Kidney tubule cell (primary cell): ENCODE measurements at regions not wholly inside any gene's neighbourhood (a gene's known extent, or its start where the extent isn't known, plus 50 kb on each side); places are given as distances from the start of the nearest gene placed in this dataset.

ENCODE experiments used
- DNase-seq: peaks from one replicate; pipeline ENCODE4 v3.0.0-alpha.2; 2018; ENCODE audit warnings: low spot score

- DNase-seq, result no peak
These were observed 133.4 kb downstream of the ATG4C start for GRCh38 chr1:62917314-62917713.

DNA sequence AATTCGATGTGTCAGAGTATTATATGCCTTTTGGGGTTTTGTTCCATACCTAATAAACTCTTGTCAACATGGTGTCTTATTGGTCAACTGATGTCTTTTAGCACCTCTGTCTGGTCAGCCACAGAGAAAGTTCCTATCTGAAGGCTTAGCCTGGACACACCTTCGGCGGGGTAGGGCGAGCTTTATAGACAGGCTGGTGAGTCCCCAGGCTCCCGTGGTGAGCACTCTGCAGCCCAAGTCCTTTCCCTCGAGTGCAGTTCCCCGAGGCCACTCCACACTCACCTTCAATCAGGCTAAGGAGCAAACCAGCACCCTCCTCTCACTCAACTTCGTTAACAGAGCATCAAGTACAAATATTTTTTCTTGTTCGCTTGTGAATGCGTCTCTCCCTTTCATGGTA lies 133.9 kb downstream of the ATG4C start:
- DNase-seq, result no peak

DNA sequence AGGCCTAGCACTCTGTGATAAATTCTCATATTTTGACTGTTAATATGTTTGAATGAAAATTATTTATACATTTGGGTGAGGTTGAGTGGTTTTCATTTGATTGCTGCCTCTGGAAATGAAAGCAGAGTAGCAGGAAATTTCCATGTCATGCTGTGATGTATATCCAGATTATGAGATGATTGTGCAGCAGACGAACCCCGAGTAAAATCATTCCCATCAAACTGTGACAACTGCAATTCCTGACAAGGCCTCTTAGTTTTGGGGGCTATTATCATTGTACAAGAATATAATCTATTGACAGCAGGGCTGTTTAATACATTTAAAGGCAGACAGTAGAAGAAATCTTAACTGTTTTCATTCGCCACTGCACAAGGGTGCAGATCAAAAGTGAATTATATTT lies 134.8 kb downstream of the ATG4C start:
- no peak for DNase-seq

GRCh38 chr1:62922006-62922405 lies 138.1 kb downstream of the ATG4C start:
- no peak for DNase-seq

- DNase-seq, result no peak
These were observed 141.3 kb downstream of the ATG4C start for GRCh38 chr1:62924983-62925790.

- DNase-seq, result no peak
These were observed 142.8 kb downstream of the ATG4C start for GRCh38 chr1:62926681-62927252.

GRCh38 chr1:62928885-62929284 lies 145.0 kb downstream of the ATG4C start:
- no peak for DNase-seq

DNA sequence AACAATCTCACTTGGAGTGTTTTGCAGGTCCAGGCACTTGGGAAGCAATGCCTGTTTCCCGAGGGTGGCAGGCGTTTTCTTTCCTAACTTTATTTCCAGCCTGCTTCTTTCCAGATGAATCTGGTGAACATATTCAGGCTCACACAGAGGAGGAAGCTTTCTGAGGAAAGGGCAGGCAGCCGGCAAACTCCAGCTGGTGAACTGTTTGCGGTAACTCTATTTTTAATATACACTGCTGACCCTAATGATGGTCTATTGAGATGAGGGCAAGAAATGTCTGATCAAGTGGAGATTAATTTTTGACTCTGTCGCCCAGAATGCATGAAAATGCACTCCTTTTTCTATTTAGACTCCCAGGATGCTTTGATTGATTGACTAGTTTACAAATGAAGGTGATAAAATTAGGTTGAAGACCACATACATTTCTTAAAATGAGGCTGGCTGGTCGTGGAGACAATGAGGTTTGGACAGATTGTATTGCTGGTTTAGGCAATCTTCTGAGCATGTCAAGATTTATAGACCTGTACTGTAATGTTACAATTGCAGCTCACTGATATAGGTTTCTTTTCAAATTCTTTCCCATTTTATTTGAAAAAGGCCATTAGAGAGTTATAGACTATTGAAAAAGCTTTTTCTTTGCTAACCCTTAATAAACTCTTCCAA lies 153.8 kb downstream of the ATG4C start:
- no peak for DNase-seq

- no peak for DNase-seq
These were observed 157.8 kb downstream of the ATG4C start for GRCh38 chr1:62941780-62942179.

GRCh38 chr1:62946511-62946910 lies 162.6 kb downstream of the ATG4C start:
- no peak for DNase-seq

GRCh38 chr1:62951428-62951827 lies 167.5 kb downstream of the ATG4C start:
- DNase-seq, result no peak

DNA sequence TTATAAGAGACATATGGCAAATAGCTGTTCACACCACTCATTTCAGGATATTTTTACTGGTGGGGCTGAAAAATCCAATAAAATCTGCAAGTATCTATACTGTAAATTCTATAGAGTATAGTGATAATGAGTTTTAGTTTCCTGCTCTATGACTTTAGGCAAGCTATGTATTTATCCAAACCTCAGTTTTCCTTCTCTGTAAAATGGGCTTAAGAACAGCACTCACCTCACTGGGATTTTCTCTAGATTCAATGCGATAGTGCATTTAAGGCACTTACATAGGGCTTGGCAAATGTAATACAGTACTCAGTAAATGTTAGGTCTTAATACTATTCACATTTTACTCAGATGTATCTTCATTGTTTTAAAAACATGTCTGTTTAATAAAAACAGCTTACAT lies 168.7 kb downstream of the ATG4C start:
- DNase-seq, result no peak

- no peak for DNase-seq
These were observed 169.7 kb downstream of the ATG4C start for GRCh38 chr1:62953633-62954032.

- DNase-seq, result no peak
These were observed 170.8 kb downstream of the ATG4C start for GRCh38 chr1:62954758-62955157.

GRCh38 chr1:62955666-62956065 lies 171.7 kb downstream of the ATG4C start:
- no peak for DNase-seq

DNA sequence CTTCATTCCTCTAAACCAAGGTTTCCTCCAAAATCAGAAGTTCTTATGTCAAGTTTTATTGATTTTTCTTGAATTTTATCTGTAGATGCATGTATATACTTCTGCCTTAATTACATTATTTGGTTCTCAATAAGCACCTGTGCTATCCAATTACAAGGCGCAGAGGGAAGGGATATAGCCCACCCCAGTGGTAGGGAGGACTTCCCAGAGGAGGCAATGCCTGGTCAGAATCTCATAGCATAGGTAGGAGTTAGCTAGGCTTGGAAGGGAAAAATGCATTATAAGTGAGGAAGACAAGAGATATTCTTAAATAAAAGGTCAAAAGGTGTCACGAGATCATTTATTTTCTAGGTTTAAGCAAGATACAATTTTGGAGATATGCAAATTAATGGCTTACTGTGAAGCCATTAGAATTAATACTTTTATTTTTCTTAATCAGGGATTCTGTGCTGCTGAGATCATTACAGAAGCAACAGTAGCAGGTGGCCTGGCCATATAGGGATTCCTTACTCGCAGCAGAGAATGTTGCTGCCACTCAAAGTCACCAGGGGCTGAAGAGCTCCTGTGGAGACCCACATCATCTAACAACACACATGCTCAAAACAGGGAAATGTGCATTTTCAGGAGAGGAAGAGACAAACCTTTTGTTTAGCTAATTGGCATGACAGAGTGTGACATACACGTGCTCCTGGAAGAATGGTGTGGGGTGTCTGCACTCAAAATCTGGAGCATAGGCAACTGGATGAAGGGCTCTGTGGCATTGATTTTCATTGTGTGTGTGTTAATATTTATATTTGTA lies 178.3 kb downstream of the ATG4C start:
- no peak for DNase-seq

GRCh38 chr1:62962901-62963776 lies 179.2 kb downstream of the ATG4C start:
- peak; percentile 42 for DNase-seq

DNA sequence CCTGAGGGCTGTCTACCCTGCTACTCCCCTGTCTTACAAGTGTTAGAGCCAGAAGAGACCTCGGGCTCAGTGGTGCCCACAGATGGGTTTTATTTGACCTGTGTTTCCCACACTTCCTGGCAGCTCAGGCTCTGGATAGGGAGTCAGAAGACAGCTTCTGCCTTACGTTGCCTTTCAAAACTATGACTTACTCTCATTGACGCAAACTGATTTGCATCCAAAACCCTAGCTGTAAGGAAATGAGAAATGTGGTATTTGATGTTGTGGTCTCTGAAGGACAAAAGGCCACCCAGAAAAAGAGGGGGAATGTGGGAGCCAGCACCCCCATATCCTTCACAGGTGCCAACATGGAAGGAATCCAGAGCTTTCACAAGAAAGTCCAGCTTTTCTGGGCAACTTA lies 180.2 kb downstream of the ATG4C start:
- no peak for DNase-seq

DNA sequence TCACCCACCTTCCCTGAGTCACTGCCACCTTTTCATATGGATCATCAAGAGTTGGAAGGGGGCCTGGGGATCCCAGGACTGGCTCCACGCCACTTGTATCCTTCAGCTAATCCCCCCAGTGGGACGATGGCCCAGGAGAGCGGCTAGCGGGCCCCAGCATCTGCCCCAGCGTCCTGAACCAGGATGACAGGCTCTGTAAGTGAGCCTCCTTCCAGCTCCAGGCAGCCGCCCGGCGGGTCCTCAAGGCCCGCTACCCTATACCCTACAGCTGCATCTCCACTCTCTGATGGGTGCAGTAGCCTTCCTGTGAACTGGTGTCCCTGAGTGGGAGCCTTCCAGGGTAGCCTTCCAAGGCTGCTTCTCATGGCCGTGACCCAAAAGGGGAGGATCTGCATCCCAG lies 183.1 kb downstream of the ATG4C start:
- no peak for DNase-seq

GRCh38 chr1:62977366-62977765 lies 193.4 kb downstream of the ATG4C start:
- DNase-seq, result no peak

GRCh38 chr1:62978741-62979140 lies 194.8 kb downstream of the ATG4C start:
- DNase-seq, result no peak

DNA sequence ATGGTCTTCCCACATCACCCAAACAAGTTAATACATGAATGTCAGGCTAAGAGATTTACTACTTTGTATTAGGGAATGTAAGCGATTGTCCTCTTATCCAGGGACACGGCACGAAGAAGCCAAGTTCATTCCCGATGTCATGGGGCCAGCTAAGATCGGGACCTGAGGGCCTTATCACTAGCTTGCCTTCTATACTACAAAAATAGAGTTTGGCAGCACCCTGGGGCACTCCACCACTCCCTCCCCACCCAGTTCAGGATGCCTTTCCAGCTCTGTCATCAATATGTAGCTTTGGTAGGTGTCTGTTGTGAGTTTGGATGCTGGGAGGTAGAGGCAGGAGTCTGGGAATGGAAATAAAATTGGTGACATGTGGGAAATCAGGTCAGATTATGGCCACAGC lies 197.5 kb downstream of the ATG4C start:
- no peak for DNase-seq
